ENCODE measurements at regions not wholly inside any gene's neighbourhood (a gene's known extent, or its start where the extent isn't known, plus 50 kb on each side); places are given as distances from the start of the nearest gene placed in this dataset.

DNA sequence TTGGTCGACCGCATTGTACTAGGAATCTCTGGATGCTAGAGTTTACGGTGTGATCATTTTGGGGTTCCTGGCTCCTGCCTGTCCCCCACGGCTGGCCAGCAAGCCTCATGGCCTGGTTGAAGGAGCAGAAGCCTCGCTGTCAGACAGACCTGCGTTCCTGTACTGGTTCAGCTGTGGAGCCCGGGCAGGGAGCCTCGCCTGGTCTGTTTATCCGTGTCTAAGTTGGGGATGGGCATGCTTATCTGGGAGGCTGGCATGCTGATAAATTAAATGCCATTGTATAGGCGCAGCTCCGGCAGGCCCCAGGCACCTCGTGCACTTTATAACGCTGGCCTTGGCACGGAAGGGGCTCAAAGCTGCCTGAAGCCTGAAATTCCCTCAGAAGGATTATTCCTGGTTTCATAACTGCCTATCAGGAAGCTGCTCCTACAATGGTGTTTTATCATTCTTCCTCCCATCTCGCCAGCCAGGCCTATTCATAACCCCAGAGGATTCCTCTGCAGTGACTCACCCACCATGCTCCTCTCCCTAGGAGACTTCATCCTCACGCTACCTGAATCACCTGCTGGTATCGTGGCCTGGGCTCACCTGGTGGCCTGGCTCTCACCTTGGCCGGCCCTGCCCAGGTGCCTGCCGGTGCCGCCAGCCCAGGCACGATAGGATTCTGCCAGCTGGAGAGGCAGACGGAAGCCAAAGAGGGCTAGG is 110.9 kb downstream of the ASB7 start:
- no peak for TF ChIP-seq MXI1 (IDR thresholded peaks at IDR 0.05; ENCODE audit: low read depth, low read length)
- TF ChIP-seq POLR2AphosphoS5 (IDR thresholded peaks at IDR 0.05; ENCODE audit: low read depth, low read length) = no peak
- TF ChIP-seq FOXM1 (IDR thresholded peaks at IDR 0.05; ENCODE audit: low read depth) = no peak
- no peak for TF ChIP-seq EP300 (IDR thresholded peaks at IDR 0.05; ENCODE audit: borderline replicate concordance in 1 of 2, low read depth in 1 of 2, low read length in 1 of 2)
